Testis (tissue), 2 donors: ENCODE measurements at regions not wholly inside any gene's neighbourhood (a gene's known extent, or its start where the extent isn't known, plus 50 kb on each side); places are given as distances from the start of the nearest gene placed in this dataset.

Experiments
- DNase-seq: peaks from one replicate; pipeline ENCODE4 v3.0.0-alpha.2; 2019
- H3K27ac ChIP-seq, 2 donors: fragments of 200-600 bp; sonication (generic); one replicate each; pipeline ENCODE4 v1.5.1; 2019
- H3K27me3 ChIP-seq: fragments of 200-600 bp; sonication (generic); one replicate; pipeline ENCODE4 v1.5.1; 2019
- H3K36me3 ChIP-seq: fragments of 200-600 bp; sonication (generic); one replicate; pipeline ENCODE4 v1.5.1; 2017; ENCODE audit warnings: low read depth; ENCODE audit errors: missing control alignments
- H3K4me1 ChIP-seq: fragments of 200-600 bp; sonication (generic); one replicate; pipeline ENCODE4 v1.5.1; 2019
- H3K4me3 ChIP-seq, 2 donors: fragments of 200-600 bp; sonication (generic); one replicate each; pipeline ENCODE4 v1.5.1; 2017 to 2019
- H3K9me3 ChIP-seq: fragments of 200-600 bp; sonication (generic); one replicate; pipeline ENCODE4 v1.5.1; 2017
- CTCF ChIP-seq, 3 experiments: fragments of 450-650 bp in 2 of 3; fragments of 200-600 bp in 1 of 3; sonication (generic) in 1 of 3; IDR thresholded peaks; one replicate each; pipeline ENCODE4 v1.5.1; 2016 to 2019; ENCODE audit warnings: antibody characterized with exemption in 3 of 3, mild to moderate bottlenecking in 2 of 3, moderate library complexity in 1 of 3
- POLR2A ChIP-seq: fragments of 450-650 bp; IDR thresholded peaks from one replicate; pipeline ENCODE4 v1.6.1; 2017; ENCODE audit warnings: antibody characterized with exemption, mild to moderate bottlenecking, moderate library complexity
- WGBS, 2 donors: methylation state at CpG; one replicate each; pipeline ENCODE4 v1.1.5; 2018; 5-methylcytosine and 5-hydroxymethylcytosine counted together
- intact Hi-C: fragments of 100-400 bp; cut with DNase I; formaldehyde crosslinking; loops from one replicate; pipeline ENCODE4 v1.15.1; 2023; ENCODE audit warnings: low total_unique reads

- no peak overlapping the region for H3K4me3 ChIP-seq
- no peak overlapping the region for H3K27ac ChIP-seq
- H3K27me3 ChIP-seq, result no peaks in the 10 kb centered on the region
- WGBS, 2 donors, result 84 to 87% methylated on average over 4 of the region's 4 CpGs
- H3K9me3 ChIP-seq, result no peaks in the 10 kb centered on the region
- TF ChIP-seq POLR2A (no peak), CTCF (IDR thresholded peaks at IDR 0.05) (no peak)
- no peak for DNase-seq
- intact Hi-C loops, result no loop called here
- no peaks in the 10 kb centered on the region for H3K4me1 ChIP-seq
- no peaks in the 10 kb centered on the region for H3K36me3 ChIP-seq
These were observed 59.2 kb upstream of the ANTXRL start for GRCh38 chr10:46227571-46227935.

- WGBS, 2 donors, result 40 to 77% methylated on average over 1 to 6 of the region's 6 CpGs
- peak; percentile 12 for DNase-seq
- TF ChIP-seq CTCF (IDR thresholded peaks at IDR 0.05), result no peak
- no peak for TF ChIP-seq POLR2A
- Histone ChIP-seq H3K4me3 (no peak overlapping the region), H3K9me3 (no peaks in the 10 kb centered on the region), H3K36me3 (no peaks in the 10 kb centered on the region), H3K4me1 (no peaks in the 10 kb centered on the region), H3K27ac (no peak overlapping the region), H3K27me3 (no peaks in the 10 kb centered on the region)
- intact Hi-C loops, result no loop called here
These were observed 58.7 kb upstream of the ANTXRL start for GRCh38 chr10:46227936-46228562.

- TF ChIP-seq POLR2A, result no peak
- peak; percentile 50 to 84 (median 59) for TF ChIP-seq CTCF (IDR thresholded peaks at IDR 0.05)
- no peaks in the 10 kb centered on the region for H3K4me1 ChIP-seq
- H3K4me3 ChIP-seq, result no peak overlapping the region
- 0 to 45% methylated on average over 1 to 7 of the region's 7 CpGs for WGBS, 2 donors
- H3K27me3 ChIP-seq, result no peaks in the 10 kb centered on the region
- no peak overlapping the region for H3K27ac ChIP-seq
- DNase-seq, result peak; percentile 78
- intact Hi-C loops, result no loop called here
- no peaks in the 10 kb centered on the region for H3K9me3 ChIP-seq
- no peaks in the 10 kb centered on the region for H3K36me3 ChIP-seq
These were observed 58.2 kb upstream of the ANTXRL start for GRCh38 chr10:46228563-46229071.

GRCh38 chr10:46229144-46229563 lies 57.6 kb upstream of the ANTXRL start:
- Histone ChIP-seq H3K36me3 (no peaks in the 10 kb centered on the region), H3K27me3 (no peaks in the 10 kb centered on the region), H3K4me3 (no peak overlapping the region), H3K27ac (no peak overlapping the region), H3K9me3 (no peaks in the 10 kb centered on the region), H3K4me1 (no peaks in the 10 kb centered on the region)
- peak; percentile 28 for DNase-seq
- intact Hi-C loops, result no loop called here
- 83 to 84% methylated on average over 3 of the region's 3 CpGs for WGBS, 2 donors
- TF ChIP-seq CTCF (IDR thresholded peaks at IDR 0.05) (peak; percentile 36 to 74 (median 41)), POLR2A (no peak)

- H3K4me3 ChIP-seq, result no peak overlapping the region
- no peak for DNase-seq
- no peaks in the 10 kb centered on the region for H3K27me3 ChIP-seq
- intact Hi-C loops, result no loop called here
- H3K27ac ChIP-seq, result no peak overlapping the region
- TF ChIP-seq CTCF (IDR thresholded peaks at IDR 0.05) (no peak), POLR2A (no peak)
- WGBS, 2 donors, result 93 to 96% methylated on average over 5 of the region's 5 CpGs
- no peaks in the 10 kb centered on the region for H3K9me3 ChIP-seq
- no peaks in the 10 kb centered on the region for H3K36me3 ChIP-seq
- H3K4me1 ChIP-seq, result no peaks in the 10 kb centered on the region
These were observed 56.2 kb upstream of the ANTXRL start for GRCh38 chr10:46230615-46231014.
